Spleen (tissue), 7 donors: ENCODE measurements at regions not wholly inside any gene's neighbourhood (a gene's known extent, or its start where the extent isn't known, plus 50 kb on each side); places are given as distances from the start of the nearest gene placed in this dataset.

ENCODE experiments used
- POLR2AphosphoS5 ChIP-seq, 3 donors: sonication (generic); formaldehyde crosslinking; IDR thresholded peaks; one replicate each; pipeline ENCODE4 v1.5.1; 2017; ENCODE audit warnings: antibody characterized with exemption in 3 of 3
- TF ChIP-seq, protein P1 (sequence below), 11 experiments: fragments of 200-600 bp in 7 of 11; fragments of 450-650 bp in 4 of 11; sonication (generic) in 4 of 11; IDR thresholded peaks in 8 of 11; conservative IDR thresholded peaks in 3 of 11; 1 replicate in 7 of 11; 2 replicates in 4 of 11; pipeline versions ENCODE4 v1.4.0 to v1.8.0; 2016 to 2021; ENCODE audit warnings: antibody characterized with exemption in 11 of 11, inconsistent platforms in 4 of 11, mild to moderate bottlenecking in 1 of 11
- donor health status: DM: no; HTN: no; CAD: no; lungs with moderate emphysema.
- donor health status: DM: no; HTN: no; CAD: no.
- donor health status: DM: no; HTN: no; CAD: no.

DNA sequence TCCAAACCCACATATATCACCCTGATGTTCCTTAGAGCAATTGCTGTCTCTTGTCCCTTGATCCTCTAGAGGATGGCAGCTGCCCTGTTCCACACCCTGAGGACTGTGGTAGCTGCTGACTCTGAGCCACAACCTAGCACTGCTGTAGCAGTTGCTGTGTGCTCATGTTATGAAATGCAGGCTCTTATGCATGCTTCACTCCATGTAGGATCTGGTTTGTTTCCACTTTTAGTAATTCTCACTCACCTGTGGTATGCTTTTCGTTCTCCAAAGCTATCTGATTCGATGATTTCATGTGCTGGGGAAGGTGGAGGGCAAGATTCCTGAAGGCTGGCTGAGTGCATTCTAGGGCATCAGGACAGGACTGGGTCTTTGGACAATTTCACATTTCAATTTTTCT lies 649.0 kb upstream of the RAB6C start:
- TF ChIP-seq, protein P1, sequence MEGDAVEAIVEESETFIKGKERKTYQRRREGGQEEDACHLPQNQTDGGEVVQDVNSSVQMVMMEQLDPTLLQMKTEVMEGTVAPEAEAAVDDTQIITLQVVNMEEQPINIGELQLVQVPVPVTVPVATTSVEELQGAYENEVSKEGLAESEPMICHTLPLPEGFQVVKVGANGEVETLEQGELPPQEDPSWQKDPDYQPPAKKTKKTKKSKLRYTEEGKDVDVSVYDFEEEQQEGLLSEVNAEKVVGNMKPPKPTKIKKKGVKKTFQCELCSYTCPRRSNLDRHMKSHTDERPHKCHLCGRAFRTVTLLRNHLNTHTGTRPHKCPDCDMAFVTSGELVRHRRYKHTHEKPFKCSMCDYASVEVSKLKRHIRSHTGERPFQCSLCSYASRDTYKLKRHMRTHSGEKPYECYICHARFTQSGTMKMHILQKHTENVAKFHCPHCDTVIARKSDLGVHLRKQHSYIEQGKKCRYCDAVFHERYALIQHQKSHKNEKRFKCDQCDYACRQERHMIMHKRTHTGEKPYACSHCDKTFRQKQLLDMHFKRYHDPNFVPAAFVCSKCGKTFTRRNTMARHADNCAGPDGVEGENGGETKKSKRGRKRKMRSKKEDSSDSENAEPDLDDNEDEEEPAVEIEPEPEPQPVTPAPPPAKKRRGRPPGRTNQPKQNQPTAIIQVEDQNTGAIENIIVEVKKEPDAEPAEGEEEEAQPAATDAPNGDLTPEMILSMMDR (IDR thresholded peaks at IDR 0.05 in 8 of 11, conservative IDR thresholded peaks at IDR 0.05 in 3 of 11) = no peak
- no peak for TF ChIP-seq POLR2AphosphoS5 (IDR thresholded peaks at IDR 0.05)
